ENCODE measurements at regions not wholly inside any gene's neighbourhood (a gene's known extent, or its start where the extent isn't known, plus 50 kb on each side); places are given as distances from the start of the nearest gene placed in this dataset.

GRCh38 chr17:73698966-73699365, 54.7 kb upstream of the SDK2 start:
- TF ChIP-seq, protein P1, sequence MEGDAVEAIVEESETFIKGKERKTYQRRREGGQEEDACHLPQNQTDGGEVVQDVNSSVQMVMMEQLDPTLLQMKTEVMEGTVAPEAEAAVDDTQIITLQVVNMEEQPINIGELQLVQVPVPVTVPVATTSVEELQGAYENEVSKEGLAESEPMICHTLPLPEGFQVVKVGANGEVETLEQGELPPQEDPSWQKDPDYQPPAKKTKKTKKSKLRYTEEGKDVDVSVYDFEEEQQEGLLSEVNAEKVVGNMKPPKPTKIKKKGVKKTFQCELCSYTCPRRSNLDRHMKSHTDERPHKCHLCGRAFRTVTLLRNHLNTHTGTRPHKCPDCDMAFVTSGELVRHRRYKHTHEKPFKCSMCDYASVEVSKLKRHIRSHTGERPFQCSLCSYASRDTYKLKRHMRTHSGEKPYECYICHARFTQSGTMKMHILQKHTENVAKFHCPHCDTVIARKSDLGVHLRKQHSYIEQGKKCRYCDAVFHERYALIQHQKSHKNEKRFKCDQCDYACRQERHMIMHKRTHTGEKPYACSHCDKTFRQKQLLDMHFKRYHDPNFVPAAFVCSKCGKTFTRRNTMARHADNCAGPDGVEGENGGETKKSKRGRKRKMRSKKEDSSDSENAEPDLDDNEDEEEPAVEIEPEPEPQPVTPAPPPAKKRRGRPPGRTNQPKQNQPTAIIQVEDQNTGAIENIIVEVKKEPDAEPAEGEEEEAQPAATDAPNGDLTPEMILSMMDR (IDR thresholded peaks at IDR 0.05) = no peak
- no peak for TF ChIP-seq POLR2A (IDR thresholded peaks at IDR 0.05)

Measured in esophagus squamous epithelium (tissue), 4 donors.